ENCODE measurements at regions not wholly inside any gene's neighbourhood (a gene's known extent, or its start where the extent isn't known, plus 50 kb on each side); places are given as distances from the start of the nearest gene placed in this dataset.

DNA sequence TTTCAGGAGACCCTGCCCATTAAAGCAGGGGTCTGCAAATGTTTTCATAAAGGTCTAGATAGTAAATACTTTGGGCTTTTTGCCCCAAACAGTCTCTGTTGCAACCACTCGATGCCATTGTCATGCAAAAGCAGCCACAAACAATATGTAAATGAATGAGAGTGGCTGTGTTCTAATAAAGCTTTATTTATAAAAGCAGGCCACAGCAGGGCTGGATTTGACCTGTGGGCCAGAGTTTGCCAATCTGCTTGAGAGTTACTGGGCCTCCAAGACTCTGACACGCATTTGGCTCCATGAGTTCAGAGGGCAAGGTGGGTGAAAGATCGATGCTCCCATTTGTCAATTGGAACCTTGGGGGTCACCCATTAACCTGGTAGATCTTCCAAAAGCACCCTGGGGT is 217.3 kb upstream of the SDK2 start:
- no peak for DNase-seq (ENCODE audit: low read depth in 1 of 2, low spot score in 1 of 2)
- no peak for TF ChIP-seq JUND (IDR thresholded peaks at IDR 0.05; ENCODE audit: low read depth)
- in situ Hi-C loops (cut with HindIII; ENCODE audit: low pct_unique_long_range_greater_than_20kb, low sequenced_read_pairs) = no loop called here

DNA sequence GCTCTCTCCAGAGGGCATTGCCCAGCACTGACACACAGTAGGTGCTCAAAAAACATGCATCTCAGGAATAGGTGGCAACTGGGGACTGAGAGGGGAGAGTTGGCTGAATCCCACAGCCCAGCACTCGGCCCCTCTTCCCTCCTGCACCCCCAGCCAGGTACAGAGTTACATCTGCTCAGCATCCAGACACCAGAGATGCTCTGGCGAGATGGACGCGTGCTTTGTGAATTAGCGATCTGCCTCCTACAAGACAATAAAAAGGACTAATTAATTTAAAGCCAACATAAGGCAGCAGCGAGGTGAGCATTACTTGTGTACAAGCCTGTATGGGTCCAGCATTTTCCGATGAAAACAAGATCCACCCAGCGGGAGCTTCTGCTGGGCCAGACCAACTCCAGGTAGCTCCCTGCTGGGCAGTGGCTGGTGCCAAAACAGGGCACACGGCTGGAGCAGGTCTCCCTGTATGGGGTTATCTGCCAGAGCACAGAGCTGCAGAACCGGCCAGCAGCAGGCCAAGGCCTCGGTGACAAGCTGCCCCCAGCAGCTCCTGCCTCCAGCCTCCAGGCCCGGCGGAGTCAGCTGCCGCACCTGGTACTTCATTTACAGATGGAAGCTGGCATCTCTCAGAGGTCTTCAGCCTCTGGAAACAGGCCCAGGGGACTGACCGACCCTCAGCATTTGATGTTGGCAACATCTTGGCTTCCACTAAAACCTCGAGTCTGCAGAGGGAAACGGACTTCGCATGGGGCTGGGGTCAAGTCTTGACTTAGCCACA is 219.7 kb upstream of the SDK2 start:
- in situ Hi-C loops (cut with HindIII; ENCODE audit: low pct_unique_long_range_greater_than_20kb, low sequenced_read_pairs) = no loop called here
- DNase-seq (ENCODE audit: low read depth in 1 of 2, low spot score in 1 of 2) = no peak
- TF ChIP-seq JUND (IDR thresholded peaks at IDR 0.05; ENCODE audit: low read depth) = no peak

DNA sequence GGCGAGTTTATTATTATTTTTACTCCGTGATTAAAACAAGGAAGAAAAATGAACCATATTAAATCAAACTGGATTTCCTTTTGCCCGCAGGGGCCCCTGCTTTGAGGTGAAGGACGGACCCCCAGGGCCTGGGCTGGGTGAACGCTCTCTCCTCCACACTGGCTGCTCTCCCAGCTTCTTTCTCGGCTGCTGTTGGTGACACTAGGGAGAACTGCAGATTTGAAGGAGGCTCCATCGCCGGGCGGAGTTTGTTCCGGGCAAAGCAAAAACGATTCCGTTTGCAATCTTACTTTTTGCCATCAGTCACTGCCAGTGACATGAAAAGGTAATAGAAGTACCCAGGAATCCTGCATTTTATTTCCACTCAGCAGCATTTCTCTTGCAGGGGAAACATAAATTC is 221.6 kb upstream of the SDK2 start:
- in situ Hi-C loops (cut with HindIII; ENCODE audit: low pct_unique_long_range_greater_than_20kb, low sequenced_read_pairs) = no loop called here
- TF ChIP-seq JUND (IDR thresholded peaks at IDR 0.05; ENCODE audit: low read depth) = no peak
- DNase-seq (ENCODE audit: low read depth in 1 of 2, low spot score in 1 of 2) = no peak

DNA sequence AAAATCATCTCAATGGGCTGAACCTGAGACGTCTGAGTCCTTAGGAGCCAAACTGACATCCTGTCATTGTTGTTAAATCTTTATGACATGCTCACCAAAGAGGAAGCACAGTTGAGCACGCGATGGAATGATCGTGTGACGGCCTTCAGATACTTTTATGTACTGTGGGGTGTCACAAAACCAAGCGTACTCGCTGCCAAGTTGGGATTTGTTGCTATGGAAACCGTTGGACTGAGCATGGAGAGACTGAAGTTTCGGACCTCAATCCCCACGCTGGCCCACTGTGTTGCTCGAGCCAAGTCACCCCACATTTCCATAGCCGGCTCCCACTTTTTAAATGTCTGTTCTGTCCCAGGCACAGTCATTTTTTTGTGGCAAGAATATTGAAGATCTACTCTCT is 222.8 kb upstream of the SDK2 start:
- DNase-seq (ENCODE audit: low read depth in 1 of 2, low spot score in 1 of 2) = no peak
- no peak for TF ChIP-seq JUND (IDR thresholded peaks at IDR 0.05; ENCODE audit: low read depth)
- in situ Hi-C loops (cut with HindIII; ENCODE audit: low pct_unique_long_range_greater_than_20kb, low sequenced_read_pairs) = no loop called here

DNA sequence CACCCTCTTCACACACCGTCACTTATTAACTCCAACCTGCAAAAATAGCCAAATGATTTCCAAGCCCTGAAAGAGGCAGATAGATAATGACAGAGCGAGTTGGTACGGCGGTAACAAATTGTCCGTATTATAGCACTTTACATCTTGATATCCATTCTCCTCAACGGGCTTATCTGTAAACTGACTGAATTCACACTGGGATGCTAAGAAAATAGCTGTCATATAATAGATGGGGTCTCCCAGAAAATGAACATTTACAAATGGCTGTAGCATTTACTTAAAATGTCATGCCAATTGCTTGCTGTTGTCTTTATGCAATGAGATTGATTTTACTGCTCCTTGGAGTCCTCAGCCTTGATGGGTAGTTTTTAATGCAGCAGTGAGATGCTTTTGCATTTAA is 225.8 kb upstream of the SDK2 start:
- in situ Hi-C loops (cut with HindIII; ENCODE audit: low pct_unique_long_range_greater_than_20kb, low sequenced_read_pairs) = no loop called here
- DNase-seq (ENCODE audit: low read depth in 1 of 2, low spot score in 1 of 2) = no peak
- TF ChIP-seq JUND (IDR thresholded peaks at IDR 0.05; ENCODE audit: low read depth) = no peak

DNA sequence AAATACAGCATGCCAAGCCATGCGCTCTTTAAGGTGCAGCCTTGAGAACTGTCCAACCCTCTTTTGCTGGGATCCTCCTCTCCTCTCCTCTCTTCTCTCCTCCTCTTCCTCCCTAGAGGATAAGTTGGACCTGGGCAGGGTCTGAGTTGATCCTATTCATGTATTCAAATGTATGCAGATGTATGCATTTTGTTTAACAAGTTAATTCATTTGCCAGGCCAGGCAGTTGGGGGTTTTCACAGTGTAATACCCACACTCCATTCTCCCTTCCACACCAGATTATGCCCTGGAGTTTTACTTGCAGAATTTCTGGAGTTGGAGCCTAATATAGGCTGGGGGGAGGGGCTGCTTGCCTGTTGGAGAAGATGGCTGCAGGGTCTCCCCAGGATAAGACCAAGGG is 226.2 kb upstream of the SDK2 start:
- no peak for TF ChIP-seq JUND (IDR thresholded peaks at IDR 0.05; ENCODE audit: low read depth)
- no peak for DNase-seq (ENCODE audit: low read depth in 1 of 2, low spot score in 1 of 2)
- in situ Hi-C loops (cut with HindIII; ENCODE audit: low pct_unique_long_range_greater_than_20kb, low sequenced_read_pairs) = no loop called here

DNA sequence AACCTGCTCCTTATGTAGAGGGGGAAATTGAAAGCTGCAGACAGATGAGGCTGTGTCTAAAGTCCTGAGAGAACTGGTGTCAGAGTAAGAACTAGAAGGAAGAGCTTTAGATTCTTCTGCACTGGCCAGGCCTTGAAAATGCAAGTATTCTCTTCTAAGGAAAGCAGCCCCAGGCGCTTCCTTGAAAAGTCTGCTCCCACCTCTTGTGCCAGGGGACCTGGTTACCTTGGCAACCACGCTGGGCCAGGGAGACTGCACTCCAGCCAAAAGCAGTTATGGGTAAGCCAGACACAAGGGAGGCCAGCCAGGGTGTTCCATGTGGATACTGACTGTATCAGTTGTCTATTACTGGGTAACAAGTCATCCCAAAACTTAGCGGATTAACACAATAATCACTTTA is 228.6 kb upstream of the SDK2 start:
- TF ChIP-seq JUND (IDR thresholded peaks at IDR 0.05; ENCODE audit: low read depth) = no peak
- DNase-seq (ENCODE audit: low read depth in 1 of 2, low spot score in 1 of 2) = no peak
- in situ Hi-C loops (cut with HindIII; ENCODE audit: low pct_unique_long_range_greater_than_20kb, low sequenced_read_pairs) = no loop called here

DNA sequence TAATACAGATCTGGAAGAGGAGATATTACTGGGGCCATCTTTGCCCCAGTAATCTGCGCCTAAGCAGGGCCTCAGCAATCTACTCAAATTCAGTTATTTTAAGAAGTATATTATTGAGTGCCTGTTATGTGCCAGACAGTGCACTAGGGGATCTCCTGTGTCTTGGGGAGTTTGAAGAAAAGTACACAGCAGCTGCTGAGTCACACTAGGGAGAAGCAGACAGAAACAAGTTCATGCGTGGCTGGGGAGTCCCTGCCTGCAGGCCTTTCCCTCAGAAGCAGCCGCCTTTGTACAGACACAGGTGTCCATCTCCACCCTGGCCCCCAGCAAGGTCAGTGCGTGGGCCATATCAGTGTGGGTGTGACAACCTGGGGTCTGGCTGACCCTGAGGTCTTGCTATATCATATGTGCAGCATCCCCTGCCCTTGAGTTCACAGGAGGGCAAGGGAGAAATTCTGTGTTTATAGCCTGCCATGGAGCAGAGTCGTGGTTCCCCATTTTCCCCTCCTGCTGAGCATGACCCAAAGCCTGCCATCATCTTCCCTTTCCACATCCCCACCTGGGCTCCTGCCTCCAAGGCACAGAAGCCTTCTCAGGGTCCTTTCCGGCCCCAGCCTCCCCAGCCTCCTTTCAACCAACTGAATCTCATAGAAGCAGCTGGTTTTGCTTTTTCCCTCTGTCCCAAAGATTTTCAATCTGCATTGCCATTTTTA is 229.9 kb upstream of the SDK2 start:
- in situ Hi-C loops (cut with HindIII; ENCODE audit: low pct_unique_long_range_greater_than_20kb, low sequenced_read_pairs) = no loop called here
- no peak for TF ChIP-seq JUND (IDR thresholded peaks at IDR 0.05; ENCODE audit: low read depth)
- no peak for DNase-seq (ENCODE audit: low read depth in 1 of 2, low spot score in 1 of 2)

DNA sequence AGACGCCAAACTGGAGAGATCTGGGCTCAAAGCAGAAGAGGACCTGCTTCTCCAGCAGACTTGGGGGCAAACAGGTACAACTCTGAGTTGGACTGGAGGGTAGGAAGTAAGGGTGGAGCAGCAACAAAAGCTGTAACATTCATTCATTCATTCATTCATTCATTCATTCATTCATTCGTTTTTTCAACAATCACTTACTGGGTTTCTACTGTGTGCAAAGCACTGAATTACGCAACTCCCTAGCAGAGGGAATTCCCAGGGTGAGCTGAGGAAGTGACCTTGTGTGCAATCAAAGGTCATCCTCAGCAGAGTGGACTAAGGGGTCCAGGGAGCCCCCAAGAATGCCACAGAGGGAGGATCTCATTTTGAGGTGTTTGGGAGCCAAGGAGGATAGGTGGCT is 231.1 kb upstream of the SDK2 start:
- no peak for DNase-seq (ENCODE audit: low read depth in 1 of 2, low spot score in 1 of 2)
- in situ Hi-C loops (cut with HindIII; ENCODE audit: low pct_unique_long_range_greater_than_20kb, low sequenced_read_pairs) = no loop called here
- no peak for TF ChIP-seq JUND (IDR thresholded peaks at IDR 0.05; ENCODE audit: low read depth)

DNA sequence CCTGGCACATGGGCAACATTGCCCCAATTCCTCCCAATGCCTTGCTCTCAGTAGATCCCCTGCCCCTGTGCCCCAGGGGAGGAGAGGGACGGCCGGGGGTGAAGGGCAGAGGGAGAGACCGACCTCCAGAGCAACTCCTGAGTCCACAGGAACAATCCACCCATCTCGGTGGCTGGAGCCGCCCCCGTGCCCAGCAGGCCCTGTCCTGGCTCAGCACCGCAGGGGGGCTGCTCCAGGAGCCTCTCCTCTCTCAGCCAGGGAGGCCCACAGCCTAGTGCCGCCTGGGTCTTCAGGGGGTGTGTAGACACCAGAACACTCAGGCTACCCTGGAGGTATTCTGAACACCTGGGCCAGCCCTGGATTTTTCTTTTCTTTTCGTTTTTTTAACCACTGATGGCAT is 233.7 kb upstream of the SDK2 start:
- in situ Hi-C loops (cut with HindIII; ENCODE audit: low pct_unique_long_range_greater_than_20kb, low sequenced_read_pairs) = no loop called here
- TF ChIP-seq JUND (IDR thresholded peaks at IDR 0.05; ENCODE audit: low read depth) = no peak
- DNase-seq (ENCODE audit: low read depth in 1 of 2, low spot score in 1 of 2) = no peak

DNA sequence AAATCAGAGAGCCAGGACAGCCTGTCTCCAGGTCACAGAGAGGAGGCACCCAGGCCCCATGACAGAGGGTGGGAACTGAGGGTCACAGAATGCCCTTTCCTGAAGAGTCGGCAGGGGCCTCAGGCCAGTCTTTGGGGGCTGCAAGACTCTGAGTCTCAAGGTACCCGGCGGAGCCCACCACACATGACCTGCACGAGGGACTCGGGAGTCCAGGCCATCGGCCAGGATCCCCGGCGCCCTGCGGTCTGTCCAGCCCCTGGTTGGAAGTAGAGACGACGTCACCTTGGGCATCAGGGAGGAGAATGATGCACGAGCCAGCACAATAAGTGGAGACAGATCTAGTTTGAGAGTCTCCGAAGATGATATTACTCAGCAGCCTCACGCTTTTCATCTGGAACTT is 234.7 kb upstream of the SDK2 start:
- DNase-seq (ENCODE audit: low read depth in 1 of 2, low spot score in 1 of 2) = no peak
- in situ Hi-C loops (cut with HindIII; ENCODE audit: low pct_unique_long_range_greater_than_20kb, low sequenced_read_pairs) = no loop called here
- TF ChIP-seq JUND (IDR thresholded peaks at IDR 0.05; ENCODE audit: low read depth) = no peak

DNA sequence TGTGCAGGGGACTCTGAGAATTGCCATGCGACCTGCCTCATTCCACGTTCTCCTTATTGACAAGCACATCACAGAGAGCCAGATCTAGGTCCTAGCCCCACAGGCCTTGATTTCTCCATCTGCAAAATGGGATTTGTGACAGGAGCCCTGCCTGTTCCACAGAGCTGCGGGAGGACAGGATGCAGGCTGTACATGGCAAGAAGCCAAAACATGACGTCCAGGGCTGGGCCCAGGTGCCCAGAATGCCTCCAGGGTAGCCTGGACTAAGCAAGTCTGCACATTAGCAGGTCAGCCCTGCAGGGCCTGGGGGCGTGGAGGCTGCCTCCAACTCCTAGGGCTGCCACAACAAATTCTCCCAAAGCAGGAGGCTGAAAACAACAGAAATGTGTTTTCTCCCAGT is 235.7 kb upstream of the SDK2 start:
- in situ Hi-C loops (cut with HindIII; ENCODE audit: low pct_unique_long_range_greater_than_20kb, low sequenced_read_pairs) = no loop called here
- no peak for TF ChIP-seq JUND (IDR thresholded peaks at IDR 0.05; ENCODE audit: low read depth)
- DNase-seq (ENCODE audit: low read depth in 1 of 2, low spot score in 1 of 2) = no peak

DNA sequence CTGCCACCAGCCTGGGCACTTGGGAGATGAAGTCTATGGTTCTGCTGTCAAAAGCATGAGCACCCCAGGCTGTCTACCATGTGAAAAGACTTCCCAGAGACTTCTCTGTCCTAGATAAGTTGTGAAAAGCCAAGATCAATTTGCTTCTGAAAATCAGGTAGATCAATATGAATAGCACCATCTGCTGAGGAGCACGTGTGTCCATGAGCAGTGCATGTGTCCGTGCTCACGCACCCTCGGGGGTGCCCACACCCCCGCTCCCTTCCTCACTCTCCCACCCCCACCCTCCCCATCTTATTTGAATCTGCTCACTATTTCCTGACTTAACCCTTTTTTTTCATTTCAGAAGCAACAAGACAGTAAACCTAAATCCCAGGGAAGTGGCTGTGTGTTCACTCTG is 238.3 kb upstream of the SDK2 start:
- DNase-seq (ENCODE audit: low read depth in 1 of 2, low spot score in 1 of 2) = no peak
- in situ Hi-C loops (cut with HindIII; ENCODE audit: low pct_unique_long_range_greater_than_20kb, low sequenced_read_pairs) = no loop called here
- no peak for TF ChIP-seq JUND (IDR thresholded peaks at IDR 0.05; ENCODE audit: low read depth)

DNA sequence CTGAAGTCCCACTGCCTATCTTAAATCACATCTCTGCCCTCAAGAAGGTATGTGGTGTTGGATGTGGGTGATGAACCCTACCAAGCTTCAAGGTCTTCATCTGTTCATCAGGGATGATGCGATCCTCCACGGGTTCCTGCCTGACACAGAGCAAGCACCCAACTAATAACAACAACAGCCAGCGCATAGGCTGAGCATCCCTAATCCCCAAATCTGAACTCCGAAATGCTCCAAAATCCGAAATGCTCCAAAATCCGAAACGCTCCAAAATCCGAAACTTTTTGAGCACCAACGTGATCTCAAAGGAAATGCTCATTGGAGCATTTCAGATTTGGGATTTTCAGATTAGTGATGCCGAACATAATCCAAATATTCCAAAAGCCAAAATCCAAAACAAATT is 238.9 kb upstream of the SDK2 start:
- in situ Hi-C loops (cut with HindIII; ENCODE audit: low pct_unique_long_range_greater_than_20kb, low sequenced_read_pairs) = no loop called here
- TF ChIP-seq JUND (IDR thresholded peaks at IDR 0.05; ENCODE audit: low read depth) = no peak
- no peak for DNase-seq (ENCODE audit: low read depth in 1 of 2, low spot score in 1 of 2)

Measured in T47D (cell line).